HFFc6 (cell line): ENCODE measurements at regions not wholly inside any gene's neighbourhood (a gene's known extent, or its start where the extent isn't known, plus 50 kb on each side); places are given as distances from the start of the nearest gene placed in this dataset.
"Not testable (repeated sequence)": the region's sequence is repeated elsewhere in the genome, so short reads cannot be mapped to it uniquely, and the experiment has no call there.

Experiments used
- DNase-seq: peaks from one replicate; pipeline ENCODE4 v3.0.0-alpha.2; 2018
- H3K27ac Mint-ChIP-seq: 2 replicates; pipeline ENCODE4 v1.8.0; 2020; ENCODE audit warnings: mild to moderate bottlenecking, mixed read lengths
- H3K27me3 Mint-ChIP-seq: 2 replicates; pipeline ENCODE4 v1.8.0; 2021; ENCODE audit warnings: mild to moderate bottlenecking, moderate library complexity, mixed read lengths; ENCODE audit not compliant: insufficient read depth
- H3K36me3 Mint-ChIP-seq: 2 replicates; pipeline ENCODE4 v1.8.0; 2021; ENCODE audit warnings: low read depth, mixed read lengths
- H3K4me1 Mint-ChIP-seq: 2 replicates; pipeline ENCODE4 v1.8.0; 2020; ENCODE audit warnings: low read depth, mixed read lengths
- H3K4me3 Mint-ChIP-seq: 2 replicates; pipeline ENCODE4 v1.8.0; 2020; ENCODE audit warnings: mild to moderate bottlenecking, moderate library complexity, mixed read lengths
- H3K9me3 Mint-ChIP-seq: 2 replicates; pipeline ENCODE4 v1.8.0; 2020; ENCODE audit warnings: mild to moderate bottlenecking, mixed read lengths
- TF ChIP-seq, protein P1 (sequence below): fragments of 200-600 bp; sonication (generic); IDR thresholded peaks from 2 replicates; pipeline ENCODE4 v1.5.0; 2021; ENCODE audit warnings: antibody characterized with exemption, mild to moderate bottlenecking

DNA sequence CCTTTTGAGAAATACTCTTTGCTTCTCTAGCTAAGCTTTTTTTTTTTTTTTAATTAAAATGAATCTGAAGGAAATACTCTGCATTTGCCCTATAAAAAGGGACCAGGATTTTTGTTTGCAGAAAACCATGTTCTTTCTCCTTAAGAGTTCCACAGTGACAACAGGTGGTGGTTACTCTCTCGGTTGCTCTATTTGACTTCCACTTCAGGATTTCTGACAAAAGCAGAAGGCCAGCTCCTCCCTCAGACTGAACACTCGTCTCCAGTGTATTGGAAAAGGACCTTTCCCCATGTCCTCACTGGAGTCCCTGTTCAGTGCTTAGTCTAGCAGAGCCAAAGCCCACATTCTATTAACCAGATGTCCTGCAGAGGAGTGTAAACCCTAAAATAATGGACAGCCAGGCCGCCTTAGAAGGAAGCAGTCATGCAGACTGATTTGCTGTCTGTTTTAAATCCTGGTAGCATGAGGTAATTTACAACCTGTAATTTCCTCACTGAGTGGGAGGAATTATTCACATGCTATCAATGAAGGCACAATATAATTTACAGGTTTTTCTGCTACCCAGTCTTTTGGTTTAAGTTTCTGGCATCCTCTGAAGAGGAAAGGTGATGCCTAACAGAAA, 599.3 kb downstream of the PYDC2 start:
- H3K27me3 Mint-ChIP-seq, result no peaks in the 10 kb centered on the region; the same call in 1 of the 2 replicates
- peaks cover 19% of the 10 kb centered on the region; the same call in 1 of the 2 replicates for H3K4me1 Mint-ChIP-seq
- no peak overlapping the region for H3K4me3 Mint-ChIP-seq
- TF ChIP-seq, protein P1, sequence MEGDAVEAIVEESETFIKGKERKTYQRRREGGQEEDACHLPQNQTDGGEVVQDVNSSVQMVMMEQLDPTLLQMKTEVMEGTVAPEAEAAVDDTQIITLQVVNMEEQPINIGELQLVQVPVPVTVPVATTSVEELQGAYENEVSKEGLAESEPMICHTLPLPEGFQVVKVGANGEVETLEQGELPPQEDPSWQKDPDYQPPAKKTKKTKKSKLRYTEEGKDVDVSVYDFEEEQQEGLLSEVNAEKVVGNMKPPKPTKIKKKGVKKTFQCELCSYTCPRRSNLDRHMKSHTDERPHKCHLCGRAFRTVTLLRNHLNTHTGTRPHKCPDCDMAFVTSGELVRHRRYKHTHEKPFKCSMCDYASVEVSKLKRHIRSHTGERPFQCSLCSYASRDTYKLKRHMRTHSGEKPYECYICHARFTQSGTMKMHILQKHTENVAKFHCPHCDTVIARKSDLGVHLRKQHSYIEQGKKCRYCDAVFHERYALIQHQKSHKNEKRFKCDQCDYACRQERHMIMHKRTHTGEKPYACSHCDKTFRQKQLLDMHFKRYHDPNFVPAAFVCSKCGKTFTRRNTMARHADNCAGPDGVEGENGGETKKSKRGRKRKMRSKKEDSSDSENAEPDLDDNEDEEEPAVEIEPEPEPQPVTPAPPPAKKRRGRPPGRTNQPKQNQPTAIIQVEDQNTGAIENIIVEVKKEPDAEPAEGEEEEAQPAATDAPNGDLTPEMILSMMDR, result no peak
- peaks cover 5% of the 10 kb centered on the region; the same call in 1 of the 2 replicates for H3K9me3 Mint-ChIP-seq
- peaks cover 4% of the 10 kb centered on the region; the same call in 1 of the 2 replicates for H3K36me3 Mint-ChIP-seq
- no peak for DNase-seq
- no peak overlapping the region for H3K27ac Mint-ChIP-seq

DNA sequence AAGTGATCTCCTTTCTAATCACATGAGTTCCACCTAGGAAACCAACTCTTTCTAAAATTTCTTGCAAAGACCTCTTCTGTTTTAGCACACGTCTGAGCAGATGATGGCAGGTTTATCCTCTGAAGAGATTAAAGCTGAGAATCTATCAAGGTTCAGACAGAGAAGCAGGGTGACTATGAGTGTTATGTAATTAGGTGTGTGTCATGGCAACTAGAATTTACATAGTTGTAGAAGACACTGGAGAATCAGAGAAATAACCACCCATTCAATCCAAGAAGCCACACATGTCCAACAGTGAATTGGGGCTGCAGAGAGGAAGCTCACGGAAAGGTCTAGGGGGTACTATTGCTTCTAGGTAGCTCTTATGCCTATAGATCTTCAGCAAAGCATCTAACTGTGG, 600.5 kb downstream of the PYDC2 start:
- no peak overlapping the region for H3K4me3 Mint-ChIP-seq
- no peaks in the 10 kb centered on the region; the same call in 1 of the 2 replicates for H3K27me3 Mint-ChIP-seq
- H3K36me3 Mint-ChIP-seq, result peaks cover 4% of the 10 kb centered on the region; the same call in 1 of the 2 replicates
- TF ChIP-seq, protein P1, result no peak
- H3K4me1 Mint-ChIP-seq, result peaks cover 19% of the 10 kb centered on the region; the same call in 1 of the 2 replicates
- peaks cover 5% of the 10 kb centered on the region; the same call in 1 of the 2 replicates for H3K9me3 Mint-ChIP-seq
- no peak overlapping the region for H3K27ac Mint-ChIP-seq
- DNase-seq, result no peak

DNA sequence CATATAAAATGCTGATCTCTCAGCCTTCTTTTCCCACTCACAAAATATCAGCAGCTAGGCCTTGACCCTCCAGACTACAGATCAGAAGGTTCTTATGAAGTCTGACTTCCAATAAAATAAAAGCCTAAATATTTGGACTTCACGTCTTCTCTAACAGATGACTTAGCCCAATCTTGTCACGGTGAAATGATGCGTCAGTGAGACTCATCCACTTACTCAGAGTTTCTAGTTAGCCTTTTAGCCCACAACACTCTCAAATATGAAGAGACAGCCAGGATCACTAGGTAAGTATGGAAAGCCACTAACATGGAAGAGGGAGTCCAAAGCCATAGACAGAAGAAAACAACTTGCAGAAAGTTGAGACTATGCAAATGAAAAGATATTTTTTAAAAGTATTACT, 601.2 kb downstream of the PYDC2 start:
- DNase-seq, result peak; percentile 50
- peaks cover 4% of the 10 kb centered on the region; the same call in 1 of the 2 replicates for H3K36me3 Mint-ChIP-seq
- no peaks in the 10 kb centered on the region; the same call in 1 of the 2 replicates for H3K9me3 Mint-ChIP-seq
- H3K4me1 Mint-ChIP-seq, result peaks cover 19% of the 10 kb centered on the region; the same call in 1 of the 2 replicates
- peak overlapping the region; percentile 9; the same call in 1 of the 2 replicates for H3K27ac Mint-ChIP-seq
- H3K27me3 Mint-ChIP-seq, result no peaks in the 10 kb centered on the region
- TF ChIP-seq, protein P1, result no peak
- H3K4me3 Mint-ChIP-seq, result no peak overlapping the region

DNA sequence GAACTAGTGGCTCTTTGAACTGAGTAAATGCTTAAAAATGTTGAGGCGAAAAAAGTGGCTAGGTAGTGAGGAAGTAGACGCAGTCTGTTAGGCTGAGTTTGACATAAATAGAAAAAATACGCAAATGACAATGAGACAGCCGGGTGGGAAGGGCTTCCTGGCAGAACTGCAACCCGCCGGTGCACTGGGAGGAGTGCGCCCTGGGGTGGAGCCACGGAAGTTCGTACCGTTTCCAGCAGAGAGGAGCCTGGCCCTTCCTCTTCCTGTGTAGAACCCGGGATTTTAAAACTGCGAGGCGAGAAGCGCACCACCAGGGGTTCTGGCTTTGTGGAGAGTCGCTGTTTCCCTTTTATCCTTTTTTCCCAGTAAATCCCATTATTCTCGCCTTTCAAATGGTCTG, 602.6 kb downstream of the PYDC2 start:
- H3K4me1 Mint-ChIP-seq, result peaks cover 19% of the 10 kb centered on the region; the same call in 1 of the 2 replicates
- H3K36me3 Mint-ChIP-seq, result peaks cover 4% of the 10 kb centered on the region; the same call in 1 of the 2 replicates
- TF ChIP-seq, protein P1, result no peak
- H3K27me3 Mint-ChIP-seq, result no peaks in the 10 kb centered on the region
- DNase-seq, result peak; percentile 24
- H3K9me3 Mint-ChIP-seq, result no peaks in the 10 kb centered on the region; the same call in 1 of the 2 replicates
- H3K27ac Mint-ChIP-seq, result peak overlapping the region; percentile 39
- peak overlapping the region; percentile 54 for H3K4me3 Mint-ChIP-seq

DNA sequence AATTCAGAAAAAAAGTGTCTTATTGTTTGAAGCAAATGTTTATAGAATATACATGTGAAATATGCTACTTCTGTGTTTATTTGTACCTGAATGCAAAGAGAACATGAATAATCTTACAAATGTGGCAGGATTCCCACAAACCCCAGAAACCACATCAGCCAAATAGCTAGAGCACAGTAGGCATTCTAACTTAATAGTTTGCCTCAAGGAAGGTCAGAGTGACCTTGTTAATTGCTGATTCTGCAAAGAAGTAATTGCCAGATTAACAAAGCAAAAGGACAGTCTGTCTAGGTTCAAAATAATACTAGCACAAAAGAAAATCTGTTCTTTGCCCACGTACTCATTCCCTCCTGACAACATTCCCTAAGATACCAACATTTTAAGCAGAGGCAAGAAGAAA, 604.0 kb downstream of the PYDC2 start:
- TF ChIP-seq, protein P1, result no peak
- DNase-seq, result no peak
- Mint-ChIP-seq H3K36me3 (peaks cover 4% of the 10 kb centered on the region; the same call in 1 of the 2 replicates), H3K27me3 (no peaks in the 10 kb centered on the region), H3K4me3 (no peak overlapping the region), H3K27ac (no peak overlapping the region), H3K4me1 (peaks cover 19% of the 10 kb centered on the region; the same call in 1 of the 2 replicates), H3K9me3 (no peaks in the 10 kb centered on the region; the same call in 1 of the 2 replicates)

DNA sequence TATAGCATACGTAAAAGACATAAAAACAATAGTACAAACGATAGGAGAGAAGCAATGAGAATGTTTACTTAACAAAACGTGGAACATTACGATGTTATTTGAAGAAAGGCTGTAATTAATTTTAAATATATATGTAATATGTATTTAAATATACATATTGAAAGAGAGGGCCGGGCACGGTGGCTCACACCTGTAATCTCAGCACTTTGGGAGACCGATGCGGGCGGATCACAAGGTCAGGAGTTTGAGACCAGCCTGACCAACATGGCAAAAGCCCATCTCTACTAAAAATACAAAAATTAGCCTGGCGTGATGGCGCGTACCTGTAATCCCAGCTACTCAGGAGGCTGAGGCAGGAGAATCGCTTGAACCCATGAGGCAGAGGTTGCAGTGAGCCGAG, 605.3 kb downstream of the PYDC2 start:
- peaks cover 19% of the 10 kb centered on the region; the same call in 1 of the 2 replicates for H3K4me1 Mint-ChIP-seq
- H3K27ac Mint-ChIP-seq, result not testable (repeated sequence)

More for the DNA sequence above, 605.3 kb downstream of the PYDC2 start:
- not testable (repeated sequence) for H3K9me3 Mint-ChIP-seq, H3K27me3 Mint-ChIP-seq, DNase-seq, H3K4me3 Mint-ChIP-seq, H3K36me3 Mint-ChIP-seq
